ENCODE measurements at regions not wholly inside any gene's neighbourhood (a gene's known extent, or its start where the extent isn't known, plus 50 kb on each side); places are given as distances from the start of the nearest gene placed in this dataset.
A peak's percentile ranks its signal among the peaks of the same experiment; 100 is the strongest.
"Not testable (repeated sequence)": the region's sequence is repeated elsewhere in the genome, so short reads cannot be mapped to it uniquely, and the experiment has no call there.

DNA sequence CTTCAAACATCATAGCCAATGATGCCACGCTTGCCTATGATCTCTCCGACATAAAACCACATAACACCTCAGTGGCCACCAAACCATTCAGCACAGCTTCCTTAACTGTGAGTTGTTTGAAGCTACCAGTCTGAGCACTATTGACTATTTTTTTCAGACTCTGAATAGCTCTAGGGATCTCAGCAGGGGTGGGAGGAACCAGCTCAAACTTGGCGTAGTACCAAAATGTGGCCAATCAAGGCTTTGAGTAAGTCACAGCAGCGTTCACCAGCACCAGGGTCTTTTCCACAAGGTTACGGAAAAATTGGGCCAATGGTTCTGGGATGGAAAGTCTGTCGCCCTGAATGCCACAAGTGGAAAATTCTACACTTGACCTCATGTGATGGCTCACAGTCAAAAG is 70.6 kb downstream of the SMPDL3A start:
- no peaks in the 10 kb centered on the region for H3K9me3 Mint-ChIP-seq
- no peak overlapping the region for H3K4me3 Mint-ChIP-seq
- H3K27me3 Mint-ChIP-seq, result no peaks in the 10 kb centered on the region
- ATAC-seq (ENCODE audit: low read depth) (no peak), DNase-seq (no peak)
- H3K27ac Mint-ChIP-seq, result no peak overlapping the region
- POLR2A ChIA-PET, result no interaction called here
- no peaks in the 10 kb centered on the region for H3K4me1 Mint-ChIP-seq
- no peaks in the 10 kb centered on the region for H3K36me3 Mint-ChIP-seq

DNA sequence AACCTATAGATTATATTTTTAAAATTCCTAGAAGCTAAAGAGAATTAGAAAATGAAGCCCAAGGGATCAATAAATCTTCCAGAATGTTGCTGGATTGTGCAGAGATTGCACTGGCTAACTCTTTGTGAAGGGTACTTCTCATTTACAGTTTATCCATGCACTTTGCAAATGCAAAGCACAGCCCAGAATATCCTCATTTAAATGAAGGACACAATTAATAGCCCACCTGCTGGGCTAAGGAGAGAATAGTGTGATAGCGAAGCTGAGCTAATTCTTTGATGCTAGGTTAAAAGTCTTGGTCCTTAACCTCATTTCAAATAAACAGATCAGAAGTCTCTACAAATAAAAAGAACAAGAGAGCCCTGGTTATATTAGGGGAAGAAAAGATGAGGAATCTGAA is 72.5 kb downstream of the SMPDL3A start:
- H3K9me3 Mint-ChIP-seq, result no peaks in the 10 kb centered on the region
- no peaks in the 10 kb centered on the region for H3K4me1 Mint-ChIP-seq
- POLR2A ChIA-PET, result no interaction called here
- no peak overlapping the region for H3K4me3 Mint-ChIP-seq
- DNase-seq, result no peak
- H3K27ac Mint-ChIP-seq, result no peak overlapping the region
- H3K36me3 Mint-ChIP-seq, result no peaks in the 10 kb centered on the region
- H3K27me3 Mint-ChIP-seq, result no peaks in the 10 kb centered on the region
- no peak for ATAC-seq (ENCODE audit: low read depth)

DNA sequence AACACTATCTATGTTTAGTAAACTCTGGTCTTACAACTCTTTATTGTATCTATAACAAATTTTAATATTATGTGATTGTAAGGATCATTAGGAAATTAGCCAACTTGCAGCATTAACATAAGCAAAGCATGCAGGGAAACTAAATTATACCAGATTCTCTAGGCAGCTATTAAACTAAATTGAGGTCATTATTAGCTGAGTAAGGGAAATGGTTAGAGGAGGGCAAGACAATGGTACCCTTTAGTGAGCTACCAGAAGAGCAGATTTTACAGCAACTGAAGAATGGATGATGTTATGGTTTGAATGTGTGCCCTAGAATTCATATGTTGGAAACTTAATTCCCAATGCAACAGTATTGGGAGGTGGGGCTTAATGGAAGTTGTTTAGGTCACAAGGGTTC is 79.1 kb downstream of the SMPDL3A start:
- no peak overlapping the region for H3K4me3 Mint-ChIP-seq
- no peak overlapping the region for H3K27ac Mint-ChIP-seq
- DNase-seq, result no peak
- H3K27me3 Mint-ChIP-seq, result peaks cover 5% of the 10 kb centered on the region
- ATAC-seq (ENCODE audit: low read depth), result no peak
- H3K36me3 Mint-ChIP-seq, result no peaks in the 10 kb centered on the region
- POLR2A ChIA-PET, result no interaction called here
- no peaks in the 10 kb centered on the region for H3K9me3 Mint-ChIP-seq
- H3K4me1 Mint-ChIP-seq, result no peaks in the 10 kb centered on the region

DNA sequence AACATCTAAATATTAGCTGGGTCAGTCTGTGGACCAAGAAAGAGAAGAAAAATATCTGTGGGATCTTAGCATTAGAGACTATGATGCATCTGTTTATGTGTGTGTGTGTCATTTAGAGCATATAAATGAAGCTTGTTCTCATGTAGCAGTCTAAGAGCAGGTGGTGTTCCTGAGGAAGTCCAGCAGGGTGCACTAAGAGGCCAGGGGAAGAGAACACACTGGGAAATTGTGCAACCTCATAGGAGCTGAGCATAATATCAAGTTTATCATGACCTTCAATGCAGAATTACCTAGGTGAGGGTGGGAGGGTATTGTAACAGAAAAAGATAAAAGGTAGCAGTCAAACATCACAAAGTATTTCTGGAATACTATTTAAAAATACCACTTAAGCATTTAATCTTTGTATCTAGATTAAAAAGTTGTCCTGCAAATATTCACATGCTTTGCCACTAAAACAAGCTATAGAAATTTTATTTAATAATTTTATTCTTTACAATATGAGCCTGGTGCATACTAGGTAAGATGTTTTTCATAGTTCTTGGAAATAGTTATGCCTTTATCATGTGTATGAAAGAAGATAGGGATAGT is 80.5 kb downstream of the SMPDL3A start:
- POLR2A ChIA-PET, result no interaction called here
- Mint-ChIP-seq H3K4me3 (no peak overlapping the region), H3K4me1 (no peaks in the 10 kb centered on the region), H3K9me3 (no peaks in the 10 kb centered on the region), H3K27ac (no peak overlapping the region), H3K27me3 (peaks cover 5% of the 10 kb centered on the region), H3K36me3 (no peaks in the 10 kb centered on the region)
- peak; percentile 36 for ATAC-seq (ENCODE audit: low read depth)
- DNase-seq, result no peak

DNA sequence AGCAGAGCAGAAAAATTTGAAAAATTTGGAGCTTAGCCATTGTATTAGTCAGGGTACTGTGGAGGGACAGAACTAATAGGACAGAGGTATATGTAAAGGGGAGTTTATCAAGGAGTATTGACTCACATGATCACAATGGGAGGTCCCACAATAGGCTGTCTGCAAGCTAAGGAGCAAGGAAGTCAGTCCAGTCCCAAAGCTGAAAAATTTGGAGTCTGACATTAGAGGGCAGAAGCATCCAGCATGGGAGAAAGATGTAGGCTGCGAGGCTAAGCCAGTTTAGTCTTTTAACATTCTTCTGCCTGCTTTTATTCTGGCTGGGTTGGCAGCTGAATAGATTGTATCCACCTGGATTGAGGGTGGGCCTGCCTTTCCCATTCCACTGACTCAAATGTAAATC is 82.0 kb downstream of the SMPDL3A start:
- Mint-ChIP-seq H3K36me3 (no peaks in the 10 kb centered on the region), H3K4me1 (no peaks in the 10 kb centered on the region), H3K4me3 (no peak overlapping the region), H3K27me3 (peaks cover 5% of the 10 kb centered on the region), H3K9me3 (no peaks in the 10 kb centered on the region), H3K27ac (no peak overlapping the region)
- no peak for DNase-seq
- POLR2A ChIA-PET, result no interaction called here
- no peak for ATAC-seq (ENCODE audit: low read depth)

DNA sequence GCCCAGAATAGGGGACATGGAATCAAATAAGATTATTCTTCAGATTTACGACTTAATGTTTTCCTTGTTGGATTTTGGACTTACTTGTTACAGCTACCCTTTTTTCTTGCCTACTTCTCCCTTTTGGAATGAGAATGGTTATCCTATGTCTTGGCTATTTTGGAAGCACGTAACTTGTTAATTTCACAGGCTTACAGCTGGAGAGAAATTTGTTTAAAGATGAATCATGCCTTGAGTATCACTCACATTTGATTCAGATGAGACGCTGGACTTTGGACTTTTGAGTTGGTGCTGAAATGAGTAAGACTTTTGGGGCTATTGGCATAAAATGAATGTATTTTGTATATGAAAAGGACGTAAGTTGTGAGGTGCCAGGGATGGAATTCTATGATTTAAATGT is 83.3 kb downstream of the SMPDL3A start:
- H3K4me1 Mint-ChIP-seq, result no peaks in the 10 kb centered on the region
- DNase-seq (no peak), ATAC-seq (ENCODE audit: low read depth) (no peak)
- H3K27me3 Mint-ChIP-seq, result peaks cover 5% of the 10 kb centered on the region
- H3K27ac Mint-ChIP-seq, result no peak overlapping the region
- POLR2A ChIA-PET, result no interaction called here
- no peaks in the 10 kb centered on the region for H3K9me3 Mint-ChIP-seq
- no peak overlapping the region for H3K4me3 Mint-ChIP-seq
- no peaks in the 10 kb centered on the region for H3K36me3 Mint-ChIP-seq

DNA sequence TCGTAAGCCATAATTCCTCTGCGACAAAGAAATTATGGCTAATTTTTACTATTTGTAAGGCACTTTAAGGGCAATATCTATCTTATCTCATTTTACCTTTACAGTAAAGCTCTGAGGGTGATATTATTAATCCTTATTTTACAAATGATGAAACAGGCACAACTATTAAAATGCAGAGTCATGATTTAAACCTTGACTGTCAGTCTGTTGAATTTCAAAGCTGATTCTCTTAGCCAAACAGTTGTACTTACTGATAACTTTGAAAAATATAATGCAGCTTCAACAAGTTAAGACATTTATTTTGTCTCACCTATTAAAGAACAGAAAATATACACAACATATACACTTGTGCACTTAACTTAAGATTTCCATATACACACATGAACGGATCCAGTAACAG is 88.2 kb downstream of the SMPDL3A start:
- POLR2A ChIA-PET, result no interaction called here
- H3K9me3 Mint-ChIP-seq, result no peaks in the 10 kb centered on the region
- no peak for ATAC-seq (ENCODE audit: low read depth)
- no peak overlapping the region for H3K4me3 Mint-ChIP-seq
- H3K27me3 Mint-ChIP-seq, result no peaks in the 10 kb centered on the region
- no peaks in the 10 kb centered on the region for H3K36me3 Mint-ChIP-seq
- no peak overlapping the region for H3K27ac Mint-ChIP-seq
- H3K4me1 Mint-ChIP-seq, result no peaks in the 10 kb centered on the region
- no peak for DNase-seq

DNA sequence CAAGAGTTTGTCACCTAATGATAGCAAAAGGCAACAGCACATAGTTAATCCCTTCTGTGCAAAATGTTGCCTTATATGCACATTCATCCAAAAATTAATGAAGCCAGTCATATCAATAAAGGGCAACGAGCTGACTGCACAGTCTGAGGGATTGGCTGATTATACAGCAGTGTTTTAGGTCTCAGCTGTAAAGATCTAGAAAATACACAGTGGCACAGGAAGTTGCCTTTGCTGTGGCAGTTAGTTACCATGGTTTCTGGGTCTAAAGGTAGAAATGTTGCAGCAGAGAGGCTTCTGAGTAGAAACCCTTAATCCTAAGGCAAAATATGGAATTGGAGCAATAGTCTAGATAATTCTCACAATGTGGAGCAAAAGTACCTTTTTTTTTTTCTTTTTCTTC is 89.7 kb downstream of the SMPDL3A start:
- Mint-ChIP-seq H3K36me3 (no peaks in the 10 kb centered on the region), H3K4me3 (no peak overlapping the region), H3K4me1 (no peaks in the 10 kb centered on the region), H3K9me3 (peaks cover 6% of the 10 kb centered on the region), H3K27ac (no peak overlapping the region), H3K27me3 (no peaks in the 10 kb centered on the region)
- no peak for ATAC-seq (ENCODE audit: low read depth)
- DNase-seq, result no peak
- POLR2A ChIA-PET, result no interaction called here

DNA sequence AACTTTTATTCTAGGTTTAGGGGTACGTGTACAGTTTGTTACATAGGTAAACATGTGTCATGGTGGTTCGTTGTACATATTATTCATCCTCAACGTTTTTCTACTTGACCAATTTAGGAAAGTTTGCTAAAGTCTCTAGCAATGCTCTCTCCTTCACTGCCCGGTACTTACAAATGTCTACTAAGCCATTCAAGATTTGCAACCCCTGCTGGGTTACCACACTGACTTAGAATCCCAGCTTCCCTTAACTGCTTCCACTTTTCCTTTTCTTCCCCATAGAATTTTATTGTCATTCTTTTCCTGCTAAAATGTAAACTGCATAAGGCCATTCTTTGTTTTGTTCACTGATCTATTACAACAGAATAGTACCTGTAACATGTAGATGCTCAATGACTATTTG is 97.4 kb downstream of the SMPDL3A start:
- Mint-ChIP-seq H3K9me3 (peaks cover 8% of the 10 kb centered on the region), H3K27ac (no peak overlapping the region), H3K4me3 (no peak overlapping the region), H3K36me3 (no peaks in the 10 kb centered on the region), H3K27me3 (no peaks in the 10 kb centered on the region), H3K4me1 (no peaks in the 10 kb centered on the region)
- ATAC-seq (ENCODE audit: low read depth), result no peak
- POLR2A ChIA-PET, result no interaction called here
- DNase-seq, result no peak

DNA sequence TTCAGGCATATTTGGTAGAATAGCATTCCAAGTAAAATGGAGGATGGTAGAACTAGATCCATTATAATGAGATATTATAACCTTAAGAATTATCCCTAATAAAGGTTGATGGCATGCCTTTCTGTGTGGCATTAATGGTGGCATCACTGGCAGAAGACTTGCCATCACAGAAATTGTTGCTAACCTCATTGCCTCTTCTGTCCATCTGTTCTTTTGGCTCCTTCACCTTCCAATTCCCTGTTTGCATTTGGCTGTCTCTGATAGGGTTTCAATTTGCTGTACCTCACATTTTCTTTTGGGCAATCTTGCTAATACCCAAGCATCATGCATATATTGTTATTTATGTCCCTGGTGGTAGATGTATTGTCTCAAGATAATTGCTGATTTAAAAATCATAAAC is 98.9 kb downstream of the SMPDL3A start:
- H3K27ac Mint-ChIP-seq, result no peak overlapping the region
- peaks cover 4% of the 10 kb centered on the region for H3K9me3 Mint-ChIP-seq
- no peak overlapping the region for H3K4me3 Mint-ChIP-seq
- ATAC-seq (ENCODE audit: low read depth), result no peak
- H3K27me3 Mint-ChIP-seq, result no peaks in the 10 kb centered on the region
- POLR2A ChIA-PET, result no interaction called here
- no peaks in the 10 kb centered on the region for H3K36me3 Mint-ChIP-seq
- DNase-seq, result no peak
- no peaks in the 10 kb centered on the region for H3K4me1 Mint-ChIP-seq

DNA sequence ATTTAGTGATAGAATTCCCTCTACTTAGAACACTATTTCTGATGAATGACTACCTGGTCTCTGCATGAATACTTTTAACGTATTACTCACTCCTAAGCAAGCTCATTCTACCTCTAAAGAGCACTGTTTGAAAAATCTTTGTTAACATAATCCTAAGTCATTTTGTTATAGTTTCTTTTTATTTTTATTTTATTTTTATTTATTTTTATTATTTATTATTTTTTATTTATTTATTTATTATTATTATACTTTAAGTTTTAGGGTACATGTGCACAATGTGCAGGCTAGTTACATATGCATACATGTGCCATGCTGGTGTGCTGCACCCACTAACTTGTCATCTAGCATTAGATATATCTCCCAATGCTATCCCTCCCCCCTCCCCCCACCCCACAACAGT is 99.6 kb downstream of the SMPDL3A start:
- H3K4me3 Mint-ChIP-seq; H3K4me1 Mint-ChIP-seq; H3K9me3 Mint-ChIP-seq; DNase-seq; H3K27ac Mint-ChIP-seq; POLR2A ChIA-PET; H3K36me3 Mint-ChIP-seq; H3K27me3 Mint-ChIP-seq; ATAC-seq (ENCODE audit: low read depth): not testable (repeated sequence)

DNA sequence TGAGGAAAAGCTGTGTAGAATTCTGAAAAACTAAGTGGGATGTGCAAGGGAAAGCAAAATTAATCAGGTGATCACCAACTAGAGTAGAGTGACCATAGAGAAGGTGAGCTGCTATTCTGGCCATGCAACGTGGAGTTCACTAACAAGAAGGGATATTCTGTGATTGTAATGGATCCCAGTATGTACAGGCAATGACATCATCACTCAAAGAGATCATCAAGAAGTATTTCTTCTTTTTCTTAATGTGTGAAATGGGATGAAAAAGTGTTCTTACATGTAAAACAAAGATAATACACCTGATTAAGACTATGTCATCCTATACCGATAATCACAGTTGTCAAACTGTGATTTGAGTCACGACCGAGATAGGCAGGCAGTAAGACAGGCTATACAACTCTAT is 101.2 kb downstream of the SMPDL3A start:
- DNase-seq, result no peak
- H3K27ac Mint-ChIP-seq, result no peak overlapping the region
- no peak for ATAC-seq (ENCODE audit: low read depth)
- no peaks in the 10 kb centered on the region for H3K36me3 Mint-ChIP-seq
- H3K4me3 Mint-ChIP-seq, result no peak overlapping the region
- no peaks in the 10 kb centered on the region for H3K9me3 Mint-ChIP-seq
- no peaks in the 10 kb centered on the region for H3K4me1 Mint-ChIP-seq
- POLR2A ChIA-PET, result no interaction called here
- no peaks in the 10 kb centered on the region for H3K27me3 Mint-ChIP-seq

DNA sequence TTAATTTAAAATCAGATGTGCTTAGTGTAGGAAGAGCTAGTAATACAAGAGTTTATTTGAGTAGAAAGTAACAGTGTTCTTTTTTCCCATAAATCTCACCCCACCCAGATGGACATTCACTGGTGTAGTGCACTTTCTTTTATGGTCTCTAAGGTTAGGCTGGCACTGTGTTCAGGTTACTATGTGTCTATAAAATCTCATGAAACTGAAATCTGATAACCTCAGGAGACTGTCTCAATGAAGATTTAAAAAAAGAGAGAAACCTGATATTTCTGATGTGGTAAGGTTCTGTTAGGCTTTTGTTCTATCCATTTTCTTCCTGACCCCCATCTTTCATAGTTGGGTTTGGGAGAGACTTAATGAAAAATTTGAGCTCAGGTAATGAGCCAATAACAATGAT is 101.2 kb upstream of the CLVS2 start:
- H3K4me3 Mint-ChIP-seq, result no peak overlapping the region
- no peaks in the 10 kb centered on the region for H3K36me3 Mint-ChIP-seq
- H3K27ac Mint-ChIP-seq, result no peak overlapping the region
- H3K4me1 Mint-ChIP-seq, result no peaks in the 10 kb centered on the region
- H3K27me3 Mint-ChIP-seq, result no peaks in the 10 kb centered on the region
- ATAC-seq (ENCODE audit: low read depth), result no peak
- no peak for DNase-seq
- H3K9me3 Mint-ChIP-seq, result no peaks in the 10 kb centered on the region
- POLR2A ChIA-PET, result no interaction called here

DNA sequence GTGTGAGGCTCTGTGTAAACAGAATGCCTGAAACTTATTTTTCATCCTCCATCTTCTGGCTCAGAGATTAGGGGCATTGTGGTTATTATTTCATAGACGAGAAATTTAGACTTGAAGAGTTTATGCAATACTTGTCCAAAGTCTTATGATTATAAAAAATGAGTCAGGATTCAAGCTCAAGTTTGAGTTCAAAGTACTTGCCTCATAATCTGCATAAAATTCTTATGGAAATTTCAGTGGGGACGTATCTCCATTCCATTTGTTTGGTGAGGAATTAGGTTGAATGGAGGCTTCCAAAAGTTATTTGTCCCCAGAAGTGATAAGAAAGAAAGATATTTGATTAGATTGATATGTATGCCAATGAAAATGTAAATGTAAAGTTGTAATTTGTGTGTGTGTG is 93.7 kb upstream of the CLVS2 start:
- no peak for ATAC-seq (ENCODE audit: low read depth)
- H3K36me3 Mint-ChIP-seq, result no peaks in the 10 kb centered on the region
- DNase-seq, result no peak
- no peak overlapping the region for H3K27ac Mint-ChIP-seq
- no peak overlapping the region for H3K4me3 Mint-ChIP-seq
- no peaks in the 10 kb centered on the region for H3K4me1 Mint-ChIP-seq
- H3K9me3 Mint-ChIP-seq, result no peaks in the 10 kb centered on the region
- no peaks in the 10 kb centered on the region for H3K27me3 Mint-ChIP-seq
- POLR2A ChIA-PET, result no interaction called here

DNA sequence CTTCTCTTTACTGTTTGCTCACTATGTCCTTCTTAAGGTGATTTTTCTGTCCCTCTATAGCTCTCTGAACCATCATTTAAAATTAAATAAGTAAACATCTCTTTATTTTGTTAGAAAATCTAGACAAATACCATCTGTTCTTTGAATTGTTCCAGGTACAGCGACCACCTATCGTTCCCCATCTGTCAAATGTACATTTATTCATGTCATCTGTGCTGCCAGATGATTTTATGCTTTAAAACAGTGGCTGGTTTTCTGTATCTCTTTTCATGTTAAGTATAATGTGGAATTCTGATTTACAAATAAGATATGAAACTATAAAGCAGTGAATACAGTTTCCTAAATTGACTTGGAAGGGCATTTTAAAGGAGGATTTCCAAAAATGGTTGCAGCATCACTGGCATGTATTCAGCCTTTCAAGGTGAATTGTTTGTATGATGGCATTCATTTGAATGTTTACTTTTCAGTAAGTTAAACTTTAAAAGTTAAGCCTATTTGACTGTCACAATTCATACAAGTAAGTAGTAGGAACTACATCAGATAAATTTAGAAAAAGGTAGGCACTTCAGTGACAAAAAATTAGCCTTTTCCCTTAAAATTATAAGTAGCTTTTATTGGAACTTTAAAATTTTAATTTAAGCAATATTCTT is 92.6 kb upstream of the CLVS2 start:
- Mint-ChIP-seq H3K4me1 (no peaks in the 10 kb centered on the region), H3K36me3 (no peaks in the 10 kb centered on the region), H3K27me3 (no peaks in the 10 kb centered on the region), H3K4me3 (no peak overlapping the region), H3K27ac (no peak overlapping the region), H3K9me3 (no peaks in the 10 kb centered on the region)
- DNase-seq (no peak), ATAC-seq (ENCODE audit: low read depth) (no peak)
- POLR2A ChIA-PET, result no interaction called here
